WTC11 (cell line): ENCODE measurements at regions not wholly inside any gene's neighbourhood (a gene's known extent, or its start where the extent isn't known, plus 50 kb on each side); places are given as distances from the start of the nearest gene placed in this dataset.

Source experiments
- ATAC-seq: fragments of 200-7000 bp; cut with Tn5 transposase; 2 replicates; pipeline ENCODE4 v1.10.0; 2021; ENCODE audit warnings: mild to moderate bottlenecking, moderate library complexity
- CTCF ChIA-PET: fragments of 300-600 bp; sonication (Branson Sonifier 250); formaldehyde crosslinking; loops from one replicate; lab custom pipeline; 2021; ENCODE audit warnings: antibody characterized with exemption; lab: Charles Lee
- POLR2A ChIA-PET: fragments of 350-600 bp; sonication (Branson Sonifier 250); formaldehyde crosslinking; loops from one replicate; lab custom pipeline; 2021; ENCODE audit warnings: antibody characterized with exemption; lab: Charles Lee
- DNase-seq: peaks from one replicate; pipeline ENCODE4 v3.0.0; 2021; ENCODE audit warnings: low spot score
- H3K27ac Mint-ChIP-seq: 2 replicates; pipeline ENCODE4 v1.8.0; 2021; ENCODE audit warnings: mixed read lengths
- H3K27me3 Mint-ChIP-seq: 2 replicates; pipeline ENCODE4 v1.8.0; 2021; ENCODE audit warnings: low read depth, mild to moderate bottlenecking, moderate library complexity, mixed read lengths
- H3K36me3 Mint-ChIP-seq: 2 replicates; pipeline ENCODE4 v1.8.0; 2021; ENCODE audit warnings: mixed read lengths
- H3K4me1 Mint-ChIP-seq: 2 replicates; pipeline ENCODE4 v1.8.0; 2022; ENCODE audit warnings: mixed read lengths
- H3K4me3 Mint-ChIP-seq: 2 replicates; pipeline ENCODE4 v1.8.0; 2021; ENCODE audit warnings: mild to moderate bottlenecking, moderate library complexity, mixed read lengths
- H3K9me3 Mint-ChIP-seq: 2 replicates; pipeline ENCODE4 v1.8.0; 2021; ENCODE audit warnings: mixed read lengths
- AFF4 ChIP-seq: sonication (generic); formaldehyde crosslinking; IDR thresholded peaks from 2 replicates; pipeline ENCODE4 v1.8.1; 2023; ENCODE audit warnings: mild to moderate bottlenecking, missing genetic modification reagents, borderline replicate concordance
- ERG ChIP-seq: fragments of 250-450 bp; sonication (Bioruptor Pico); IDR thresholded peaks from 2 replicates; pipeline ENCODE4 v1.8.0; 2021; ENCODE audit warnings: mild to moderate bottlenecking
- ESRRA ChIP-seq: sonication (generic); formaldehyde crosslinking; IDR thresholded peaks from 2 replicates; pipeline ENCODE4 v1.8.1; 2022; ENCODE audit warnings: mild to moderate bottlenecking, missing genetic modification reagents, borderline replicate concordance
- FOXK1 ChIP-seq: sonication (generic); formaldehyde crosslinking; IDR thresholded peaks from 2 replicates; pipeline ENCODE4 v1.8.0; 2022; ENCODE audit warnings: mild to moderate bottlenecking, moderate library complexity, missing genetic modification reagents
- HMGA2 ChIP-seq: fragments of 250-450 bp; sonication (Bioruptor Pico); IDR thresholded peaks from 2 replicates; pipeline ENCODE4 v1.4.0; 2021; ENCODE audit warnings: mild to moderate bottlenecking, moderate library complexity
- MYBL2 ChIP-seq: sonication (generic); formaldehyde crosslinking; IDR thresholded peaks from 2 replicates; pipeline ENCODE4 v1.8.1; 2023; ENCODE audit warnings: mild to moderate bottlenecking, moderate library complexity, missing genetic modification reagents
- NFATC4 ChIP-seq: fragments of 250-450 bp; sonication (Bioruptor Pico); IDR thresholded peaks from 2 replicates; pipeline ENCODE4 v1.9.0; 2021; ENCODE audit warnings: mild to moderate bottlenecking
- NR3C1 ChIP-seq: sonication (generic); formaldehyde crosslinking; conservative IDR thresholded peaks from 2 replicates; pipeline ENCODE4 v1.8.1; 2023; ENCODE audit warnings: low read depth, mild to moderate bottlenecking, missing genetic modification reagents
- SMAD3 ChIP-seq: sonication (generic); formaldehyde crosslinking; IDR thresholded peaks from 2 replicates; pipeline ENCODE4 v1.8.0; 2022; ENCODE audit warnings: missing genetic modification reagents, mild to moderate bottlenecking, borderline replicate concordance
- TEAD4 ChIP-seq: sonication (generic); formaldehyde crosslinking; IDR thresholded peaks from 2 replicates; pipeline ENCODE4 v1.8.0; 2022; ENCODE audit warnings: mild to moderate bottlenecking, missing genetic modification reagents
- ZNF232 ChIP-seq: sonication (generic); formaldehyde crosslinking; IDR thresholded peaks from 2 replicates; pipeline ENCODE4 v1.8.0; 2022; ENCODE audit warnings: mild to moderate bottlenecking, missing genetic modification reagents
- ZNF263 ChIP-seq: sonication (generic); formaldehyde crosslinking; IDR thresholded peaks from 2 replicates; pipeline ENCODE4 v1.8.1; 2022; ENCODE audit warnings: low read depth, mild to moderate bottlenecking, moderate library complexity, missing genetic modification reagents
- ZNF671 ChIP-seq: fragments of 250-450 bp; sonication (Bioruptor Pico); IDR thresholded peaks from 2 replicates; pipeline ENCODE4 v1.8.0; 2021; ENCODE audit warnings: mild to moderate bottlenecking

GRCh38 chr3:144067059-144067458 lies 95.4 kb downstream of the DIPK2A start:
- ATAC-seq (no peak), DNase-seq (no peak)
- H3K4me3 Mint-ChIP-seq, result no peak overlapping the region
- TF ChIP-seq AFF4 (no peak), ZNF232 (CRISPR knock-in tag) (no peak), HMGA2 (CRISPR knock-in tag) (no peak), SMAD3 (CRISPR knock-in tag) (no peak), TEAD4 (no peak)
- CTCF ChIA-PET, result no interaction called here
- H3K27ac Mint-ChIP-seq, result no peak overlapping the region
- peaks cover 28% of the 10 kb centered on the region for H3K9me3 Mint-ChIP-seq
- no peaks in the 10 kb centered on the region; the same call in 1 of the 2 replicates for H3K27me3 Mint-ChIP-seq
- H3K36me3 Mint-ChIP-seq, result peaks cover 14% of the 10 kb centered on the region
- H3K4me1 Mint-ChIP-seq, result no peaks in the 10 kb centered on the region
- POLR2A ChIA-PET, result no interaction called here

- Mint-ChIP-seq H3K4me1 (no peaks in the 10 kb centered on the region), H3K4me3 (no peak overlapping the region), H3K36me3 (peaks cover 28% of the 10 kb centered on the region), H3K27me3 (no peaks in the 10 kb centered on the region; the same call in 1 of the 2 replicates), H3K27ac (no peak overlapping the region)
- no peak for ATAC-seq
- DNase-seq, result no peak
- TF ChIP-seq NFATC4 (CRISPR knock-in tag) (no peak), AFF4 (no peak)
- TF ChIP-seq, all 79 proteins: peak for 0
- CTCF ChIA-PET, result no interaction called here
- peaks cover 43% of the 10 kb centered on the region for H3K9me3 Mint-ChIP-seq
- POLR2A ChIA-PET, result interaction anchor here (1.1 kb wide), 1 partner anchor 9 kb away, joined by 3 read pairs; no protein-coding TSS in a partner anchor
Measured at GRCh38 chr3:144073698-144074097, 102.1 kb downstream of the DIPK2A start.

- Mint-ChIP-seq H3K27ac (no peak overlapping the region), H3K4me1 (no peaks in the 10 kb centered on the region), H3K9me3 (peaks cover 4% of the 10 kb centered on the region; the same call in 1 of the 2 replicates), H3K27me3 (no peaks in the 10 kb centered on the region), H3K36me3 (no peaks in the 10 kb centered on the region), H3K4me3 (no peak overlapping the region)
- ATAC-seq (no peak), DNase-seq (no peak)
- TF ChIP-seq ESRRA (CRISPR knock-in tag) (no peak), MYBL2 (CRISPR knock-in tag) (no peak), ZNF671 (no peak), ZNF263 (CRISPR knock-in tag) (no peak), NR3C1 (CRISPR knock-in tag) (no peak), ERG (no peak), FOXK1 (CRISPR knock-in tag) (no peak)
- CTCF ChIA-PET, result no interaction called here
- POLR2A ChIA-PET, result no interaction called here
Measured at GRCh38 chr3:144079634-144080033, 108.0 kb downstream of the DIPK2A start.
